IMR-90 (cell line): ENCODE measurements at regions not wholly inside any gene's neighbourhood (a gene's known extent, or its start where the extent isn't known, plus 50 kb on each side); places are given as distances from the start of the nearest gene placed in this dataset.

Experiments
- ATAC-seq: fragments of 200-7000 bp; cut with Tn5 transposase; 2 replicates; pipeline ENCODE4 v1.9.1; 2020; ENCODE audit warnings: low read depth, mild to moderate bottlenecking, moderate library complexity
- BruUV-seq: library from RNA; stranded (reverse); fragments of 400-500 nt; replicated peaks from 2 replicates; lab custom pipeline; 2021; lab: Mats Ljungman, UMichigan
- CTCF ChIA-PET: fragments of 300-600 bp; formaldehyde crosslinking; extraction: SDS; loops from one replicate; lab custom pipeline; 2021; ENCODE audit warnings: antibody characterized with exemption; lab: Yijun Ruan, JAX
- POLR2A ChIA-PET: fragments of 300-600 bp; sonication (Branson Sonifier 250); formaldehyde crosslinking; loops from one replicate; lab custom pipeline; 2022; ENCODE audit warnings: antibody characterized with exemption; ENCODE audit not compliant: unreplicated experiment; lab: Charles Lee
- DNase-seq: peaks from one replicate; pipeline ENCODE4 v3.0.0; 2013
- H2AFZ ChIP-seq: replicated peaks from 2 replicates; pipeline ENCODE3; 2013; ENCODE audit warnings: low read length, mild to moderate bottlenecking; ENCODE audit not compliant: poor library complexity
- H2AK5ac ChIP-seq: 2 replicates; pipeline ENCODE4 v1.6.1; 2013; ENCODE audit warnings: low read depth, low read length, inconsistent platforms
- H2AK9ac ChIP-seq: replicated peaks from 2 replicates; pipeline ENCODE3; 2013; ENCODE audit warnings: mild to moderate bottlenecking, low read depth, low read length, moderate library complexity; ENCODE audit not compliant: poor library complexity
- H2BK120ac ChIP-seq: 2 replicates; pipeline ENCODE4 v1.6.1; 2013; ENCODE audit warnings: low read depth, low read length, inconsistent platforms
- H2BK15ac ChIP-seq: 3 replicates; pipeline ENCODE4 v1.6.1; 2013; ENCODE audit warnings: low read depth, low read length, inconsistent platforms
- H2BK20ac ChIP-seq: 2 replicates; pipeline ENCODE4 v1.6.1; 2013; ENCODE audit warnings: low read depth, mild to moderate bottlenecking, inconsistent platforms, low read length, moderate library complexity
- H2BK5ac ChIP-seq: 2 replicates; pipeline ENCODE4 v1.6.1; 2013; ENCODE audit warnings: mild to moderate bottlenecking, low read depth, low read length, inconsistent platforms; ENCODE audit not compliant: poor library complexity, severe bottlenecking
- H3K14ac ChIP-seq: replicated peaks from 2 replicates; pipeline ENCODE4 v1.6.1; 2013; ENCODE audit warnings: low read depth, low read length, inconsistent platforms
- H3K18ac ChIP-seq: 2 replicates; pipeline ENCODE4 v1.6.1; 2013; ENCODE audit warnings: low read depth, low read length, control low read depth
- H3K23ac ChIP-seq: 2 replicates; pipeline ENCODE4 v1.6.1; 2013; ENCODE audit warnings: low read depth, low read length, inconsistent platforms
- H3K27ac ChIP-seq: 2 replicates; pipeline ENCODE4 v1.5.1; 2013; ENCODE audit warnings: mild to moderate bottlenecking, control low read depth, low read length; ENCODE audit not compliant: insufficient read depth
- H3K27me3 ChIP-seq: 2 replicates; pipeline ENCODE4 v1.6.1; 2013; ENCODE audit warnings: low read length; ENCODE audit not compliant: control insufficient read depth, insufficient read depth
- H3K36me3 ChIP-seq: 2 replicates; pipeline ENCODE4 v1.6.1; 2013; ENCODE audit warnings: low read length, mixed read lengths; ENCODE audit not compliant: control insufficient read depth, insufficient read depth
- H3K4ac ChIP-seq: 2 replicates; pipeline ENCODE4 v1.6.1; 2013; ENCODE audit warnings: low read depth, low read length, inconsistent platforms
- H3K4me1 ChIP-seq: 2 replicates; pipeline ENCODE4 v1.6.1; 2013; ENCODE audit warnings: low read length, mixed read lengths; ENCODE audit not compliant: control insufficient read depth, insufficient read depth
- H3K4me2 ChIP-seq: 2 replicates; pipeline ENCODE4 v1.6.1; 2013; ENCODE audit warnings: low read depth, mild to moderate bottlenecking, control low read depth, low read length, moderate library complexity
- H3K4me3 ChIP-seq: 2 replicates; pipeline ENCODE4 v1.5.1; 2013; ENCODE audit warnings: low read depth, mild to moderate bottlenecking, control low read depth, low read length, moderate library complexity; ENCODE audit not compliant: insufficient read depth
- H3K56ac ChIP-seq: 2 replicates; pipeline ENCODE4 v1.6.1; 2013; ENCODE audit warnings: low read length, inconsistent platforms; ENCODE audit not compliant: insufficient read depth; ENCODE audit errors: extremely low read depth
- H3K79me1 ChIP-seq, 2 experiments: 2 replicates each; pipeline ENCODE4 v1.6.1; 2013; ENCODE audit warnings: low read length in 2 of 2, inconsistent platforms in 1 of 2, low read depth in 1 of 2
- H3K9ac ChIP-seq: 2 replicates; pipeline ENCODE4 v1.6.1; 2013; ENCODE audit warnings: low read depth, low read length, control low read depth
- H3K9me1 ChIP-seq: 2 replicates; pipeline ENCODE4 v1.6.1; 2013; ENCODE audit warnings: low read length, inconsistent platforms; ENCODE audit not compliant: insufficient read depth
- H3K9me3 ChIP-seq: 2 replicates; pipeline ENCODE4 v1.6.1; 2013; ENCODE audit warnings: low read length; ENCODE audit not compliant: control insufficient read depth, insufficient read depth
- H4K20me1 ChIP-seq: 2 replicates; pipeline ENCODE4 v1.6.1; 2013; ENCODE audit warnings: low read length, inconsistent platforms; ENCODE audit not compliant: insufficient read depth
- H4K5ac ChIP-seq: 2 replicates; pipeline ENCODE4 v1.6.1; 2013; ENCODE audit warnings: mild to moderate bottlenecking, low read depth, low read length, control low read depth
- H4K8ac ChIP-seq, 2 experiments: 2 replicates each; pipeline ENCODE4 v1.6.1; 2013; ENCODE audit warnings: low read depth in 2 of 2, low read length in 2 of 2, control low read depth in 1 of 2, inconsistent platforms in 1 of 2
- H4K91ac ChIP-seq: 2 replicates; pipeline ENCODE4 v1.6.1; 2013; ENCODE audit warnings: low read depth, low read length, inconsistent platforms; ENCODE audit not compliant: insufficient read depth
- BHLHE40 ChIP-seq: fragments of 150-350 bp; IDR thresholded peaks from 2 replicates; pipeline ENCODE4 v1.6.1; 2016; ENCODE audit warnings: mild to moderate bottlenecking, low read depth, low read length
- CHD1 ChIP-seq: IDR thresholded peaks from 2 replicates; pipeline ENCODE4 v1.6.1; 2012; ENCODE audit warnings: low read depth, low read length, improper control_type of control experiment
- FOS ChIP-seq: fragments of 150-350 bp; IDR thresholded peaks from 2 replicates; pipeline ENCODE4 v1.6.1; 2016; ENCODE audit warnings: low read depth, low read length
- MAFK ChIP-seq: IDR thresholded peaks from 2 replicates; pipeline ENCODE4 v1.6.1; 2012; ENCODE audit warnings: low read depth, low read length, improper control_type of control experiment
- NFE2L2 ChIP-seq: fragments of 150-350 bp; IDR thresholded peaks from 2 replicates; pipeline ENCODE4 v1.6.1; 2016; ENCODE audit warnings: low read depth, mild to moderate bottlenecking, low read length
- RAD21 ChIP-seq: IDR thresholded peaks from 2 replicates; pipeline ENCODE4 v1.6.1; 2012; ENCODE audit warnings: low read length, improper control_type of control experiment
- RCOR1 ChIP-seq: IDR thresholded peaks from 2 replicates; pipeline ENCODE4 v1.6.1; 2012; ENCODE audit warnings: mild to moderate bottlenecking, low read length, improper control_type of control experiment; ENCODE audit not compliant: insufficient replicate concordance
- RFX5 ChIP-seq: IDR thresholded peaks from 2 replicates; pipeline ENCODE4 v1.8.0; 2012; ENCODE audit warnings: low read depth, mild to moderate bottlenecking, low read length, moderate library complexity
- SMC3 ChIP-seq: fragments of 150-350 bp; IDR thresholded peaks from 2 replicates; pipeline ENCODE4 v1.6.1; 2016; ENCODE audit warnings: low read depth, mild to moderate bottlenecking, antibody characterized with exemption, low read length, moderate library complexity
- WGBS, 2 experiments: methylation state at CpG; one replicate each; pipeline versions ENCODE4 v1.1.5 to v1.1.7; 2013; ENCODE audit warnings: missing lambda C conversion rate in 2 of 2; ENCODE audit not compliant: insufficient read length in 1 of 2; ENCODE audit errors: extremely low coverage in 2 of 2; 5-methylcytosine and 5-hydroxymethylcytosine counted together
- dilution Hi-C: fragments of 300-500 bp; cut with HindIII; formaldehyde crosslinking; loops from one replicate; pipeline ENCODE4 v1.14.3; 2018; ENCODE audit warnings: low sequenced_read_pairs; ENCODE audit not compliant: unreplicated experiment
- in situ Hi-C: fragments of 300-500 bp; cut with MboI; formaldehyde crosslinking; loops from 3 replicates; pipeline ENCODE4 v1.14.3; 2019; ENCODE audit warnings: low sequenced_read_pairs, inconsistent platforms, mixed read lengths
- intact Hi-C: fragments of 100-400 bp; cut with micrococcal nuclease; formaldehyde crosslinking; loops from 2 replicates; pipeline ENCODE4 v1.10.0; 2022
- TF ChIP-seq, protein P1 (sequence below): fragments of 150-350 bp; IDR thresholded peaks from 2 replicates; pipeline ENCODE4 v1.6.1; 2016; ENCODE audit warnings: low read depth, mild to moderate bottlenecking, low read length, moderate library complexity, borderline replicate concordance

DNA sequence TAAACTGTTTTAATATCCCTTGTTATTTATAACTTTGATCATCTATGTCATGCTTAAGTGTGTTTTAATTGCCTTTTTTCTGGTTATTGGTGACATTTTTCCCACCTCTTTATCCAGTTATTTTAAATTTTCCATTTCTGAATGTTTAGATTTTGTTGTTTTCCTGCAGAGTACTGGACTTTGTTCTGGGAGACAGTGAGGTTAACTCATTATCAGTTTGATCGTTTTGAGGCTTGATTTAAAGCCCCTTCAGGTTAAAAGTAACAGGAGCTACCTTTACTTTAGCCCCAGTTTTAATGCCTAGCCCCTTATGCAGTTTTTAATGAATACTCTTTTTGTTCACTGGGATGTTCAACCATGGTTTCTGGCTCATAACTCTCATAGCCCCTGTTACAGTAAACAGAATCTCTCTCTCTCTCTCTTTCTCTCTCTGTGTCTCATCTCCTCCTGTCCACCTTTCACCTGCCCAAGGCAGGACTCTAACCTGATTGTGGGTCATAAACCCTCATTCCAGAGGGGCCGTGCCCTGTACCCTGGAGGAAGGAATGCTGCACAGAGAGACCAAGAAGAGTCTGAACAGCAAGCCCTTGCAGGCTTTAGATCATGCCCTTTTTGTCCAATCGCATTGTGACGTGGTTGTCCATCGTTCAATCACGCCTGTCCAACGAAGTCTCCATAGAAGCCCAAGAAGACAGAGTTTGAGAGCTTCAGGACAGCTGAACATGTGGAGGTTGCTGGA is 91.8 kb upstream of the WDR72 start:
- in situ Hi-C loops (no loop called here), intact Hi-C loops (no loop called here), dilution Hi-C loops (no loop called here)
- no peak overlapping the region for H3K18ac ChIP-seq
- H3K9me3 ChIP-seq, result peaks cover 9% of the 10 kb centered on the region; the same call in 1 of the 2 replicates
- H3K14ac ChIP-seq, result no peak overlapping the region
- H3K23ac ChIP-seq, result no peak overlapping the region
- ChIA-PET POLR2A (no interaction called here), CTCF (no interaction called here)
- ATAC-seq, result no peak
- no peaks in the 10 kb centered on the region for H3K36me3 ChIP-seq
- no peak overlapping the region for H4K8ac ChIP-seq
- no peaks in the 10 kb centered on the region for H3K27me3 ChIP-seq
- WGBS, 2 experiments, result no CpG with 5 or more reads among the region's 7 CpGs
- no peak overlapping the region for H4K91ac ChIP-seq
- no peak overlapping the region for H3K4ac ChIP-seq
- no peak overlapping the region for H2AK9ac ChIP-seq
- no peaks in the 10 kb centered on the region for H4K20me1 ChIP-seq
- DNase-seq, result no peak
- H3K9ac ChIP-seq, result no peak overlapping the region
- H3K4me1 ChIP-seq, result no peaks in the 10 kb centered on the region
- no peak overlapping the region for H2BK20ac ChIP-seq
- no peak overlapping the region for H3K56ac ChIP-seq
- no peak overlapping the region for H3K4me3 ChIP-seq
- H3K9me1 ChIP-seq, result no peaks in the 10 kb centered on the region
- H2BK15ac ChIP-seq, result no peak overlapping the region
- H3K79me1 ChIP-seq, result no peaks in the 10 kb centered on the region
- H4K5ac ChIP-seq, result no peak overlapping the region
- no peak overlapping the region for H3K4me2 ChIP-seq
- no peak overlapping the region for H2BK120ac ChIP-seq
- TF ChIP-seq RAD21, result no peak
- no peak for TF ChIP-seq RFX5
- TF ChIP-seq BHLHE40, result no peak
- TF ChIP-seq, protein P1, sequence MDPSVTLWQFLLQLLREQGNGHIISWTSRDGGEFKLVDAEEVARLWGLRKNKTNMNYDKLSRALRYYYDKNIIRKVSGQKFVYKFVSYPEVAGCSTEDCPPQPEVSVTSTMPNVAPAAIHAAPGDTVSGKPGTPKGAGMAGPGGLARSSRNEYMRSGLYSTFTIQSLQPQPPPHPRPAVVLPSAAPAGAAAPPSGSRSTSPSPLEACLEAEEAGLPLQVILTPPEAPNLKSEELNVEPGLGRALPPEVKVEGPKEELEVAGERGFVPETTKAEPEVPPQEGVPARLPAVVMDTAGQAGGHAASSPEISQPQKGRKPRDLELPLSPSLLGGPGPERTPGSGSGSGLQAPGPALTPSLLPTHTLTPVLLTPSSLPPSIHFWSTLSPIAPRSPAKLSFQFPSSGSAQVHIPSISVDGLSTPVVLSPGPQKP, result no peak
- no peak for TF ChIP-seq RCOR1
- no peak for TF ChIP-seq FOS
- TF ChIP-seq SMC3, result no peak
- TF ChIP-seq MAFK, result no peak
- no peak for TF ChIP-seq CHD1
- TF ChIP-seq NFE2L2, result no peak
- no peak overlapping the region for H2BK5ac ChIP-seq
- BruUV-seq, result no TSS peak
- H3K27ac ChIP-seq, result no peak overlapping the region
- no peak overlapping the region for H2AFZ ChIP-seq
- no peak overlapping the region for H2AK5ac ChIP-seq
